Astrocyte (in vitro differentiated cells and primary cell): ENCODE measurements at regions not wholly inside any gene's neighbourhood (a gene's known extent, or its start where the extent isn't known, plus 50 kb on each side); places are given as distances from the start of the nearest gene placed in this dataset.

ENCODE experiments used
- CTCF ChIP-seq: IDR thresholded peaks from 2 replicates; pipeline ENCODE4 v1.5.1; 2011; ENCODE audit warnings: low read depth, mild to moderate bottlenecking, inconsistent platforms, low read length, moderate library complexity; ENCODE audit not compliant: insufficient read depth
- EZH2 ChIP-seq: IDR thresholded peaks from 2 replicates; pipeline ENCODE4 v1.6.1; 2012; ENCODE audit warnings: mild to moderate bottlenecking, low read length, inconsistent platforms; ENCODE audit not compliant: insufficient read depth

- no peak for TF ChIP-seq EZH2
- TF ChIP-seq CTCF: no peak
Measured at GRCh38 chr19:20252613-20253012, 85.6 kb downstream of the ZNF486 start.
